GM19238 (cell line): ENCODE measurements at regions not wholly inside any gene's neighbourhood (a gene's known extent, or its start where the extent isn't known, plus 50 kb on each side); places are given as distances from the start of the nearest gene placed in this dataset.

ENCODE experiments used
- DNase-seq: peaks from one replicate; pipeline ENCODE4 v3.0.0; 2011; ENCODE audit warnings: low spot score; ENCODE audit not compliant: insufficient read length

DNA sequence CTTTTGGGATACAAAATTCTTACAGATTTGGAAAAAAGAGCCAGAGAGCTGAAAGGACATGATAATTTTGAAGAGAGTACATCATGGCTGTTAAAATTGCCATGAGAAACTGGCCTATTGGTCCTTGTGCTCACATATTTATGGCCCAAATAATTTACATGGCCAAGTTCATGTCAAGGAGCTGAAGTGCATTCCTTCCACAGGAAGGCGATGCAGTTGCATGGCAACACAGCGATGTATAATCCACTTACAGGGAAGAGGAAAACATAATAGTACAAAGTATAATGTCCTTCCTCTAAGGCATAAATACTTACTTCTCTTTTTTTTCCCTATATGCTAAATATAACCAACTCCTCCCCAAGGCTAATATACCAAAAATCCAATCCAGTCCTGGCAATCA lies 914.5 kb upstream of the AGA start:
- DNase-seq = no peak

DNA sequence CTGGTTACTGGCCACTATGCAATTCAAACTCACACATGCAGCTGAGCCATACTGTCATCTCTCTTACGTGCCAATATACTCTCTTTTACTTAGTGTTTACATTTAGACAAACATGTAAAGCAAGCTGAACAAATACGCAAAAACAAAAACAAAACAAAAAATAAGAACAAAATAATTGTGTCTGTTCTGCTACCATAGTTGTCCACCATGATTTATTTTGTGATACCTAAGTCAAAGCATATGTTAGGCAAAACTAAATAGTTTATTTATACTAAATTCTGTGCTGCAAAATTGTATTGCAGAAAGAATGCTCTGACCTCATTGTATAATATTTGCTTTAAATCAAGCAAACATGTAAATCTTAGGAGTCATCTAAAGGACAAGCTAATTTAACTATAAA lies 943.2 kb upstream of the AGA start:
- DNase-seq = no peak

DNA sequence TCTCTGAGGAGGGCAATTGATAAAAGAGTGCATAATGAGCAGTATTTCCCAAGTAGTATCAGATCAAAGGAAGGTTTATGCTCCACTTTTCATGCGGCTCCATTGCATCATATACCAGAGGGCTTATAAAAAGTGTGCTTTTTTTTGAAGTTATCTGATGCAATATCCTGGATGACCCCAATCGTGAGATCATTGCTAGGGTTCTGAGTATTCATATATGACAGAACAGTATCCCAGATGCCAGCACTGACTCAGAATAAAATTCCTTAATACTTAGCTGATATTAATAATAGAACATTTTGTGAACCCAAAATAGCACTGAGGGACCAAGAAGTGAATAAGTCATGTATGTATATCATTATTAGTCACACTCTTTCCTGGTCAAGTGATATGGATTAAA lies 945.5 kb upstream of the AGA start:
- DNase-seq = no peak

DNA sequence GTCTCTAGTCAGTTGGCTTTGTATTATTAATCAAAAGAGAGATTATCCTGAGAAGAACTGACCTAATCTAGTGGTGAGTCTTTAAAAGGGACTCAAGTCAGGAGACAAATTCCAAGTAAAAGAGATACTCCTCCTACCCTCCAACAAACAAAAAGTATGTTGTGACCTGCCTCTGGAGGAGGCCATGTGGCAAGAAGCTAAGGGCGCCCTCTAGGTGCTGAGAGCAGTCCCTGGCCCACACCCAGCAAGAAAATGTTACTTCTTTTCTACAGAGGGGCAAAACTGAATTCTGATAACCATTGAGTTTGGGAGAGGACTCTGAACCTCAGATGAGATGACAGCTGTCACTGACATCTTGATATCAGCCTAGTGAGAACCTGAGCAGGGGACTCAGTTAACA lies 953.6 kb upstream of the AGA start:
- DNase-seq = no peak

DNA sequence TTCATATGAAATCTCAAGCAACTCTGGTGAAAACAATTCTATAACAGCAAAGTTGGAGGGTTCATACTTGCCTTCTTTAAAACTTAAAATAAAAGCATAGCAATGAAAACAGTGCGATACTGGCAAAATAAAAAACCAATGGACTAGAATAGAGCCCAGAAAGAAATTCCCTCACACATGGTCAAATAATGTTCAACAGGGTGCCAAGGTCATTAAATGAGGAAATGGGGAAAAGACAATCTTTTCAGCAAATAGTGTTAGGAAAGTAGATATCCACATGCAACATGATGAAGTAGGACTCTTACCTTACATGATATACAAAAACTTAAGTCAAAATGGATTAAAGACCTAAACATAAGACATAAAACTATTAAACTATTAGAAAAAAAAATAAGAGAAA lies 970.2 kb upstream of the AGA start:
- DNase-seq = no peak

DNA sequence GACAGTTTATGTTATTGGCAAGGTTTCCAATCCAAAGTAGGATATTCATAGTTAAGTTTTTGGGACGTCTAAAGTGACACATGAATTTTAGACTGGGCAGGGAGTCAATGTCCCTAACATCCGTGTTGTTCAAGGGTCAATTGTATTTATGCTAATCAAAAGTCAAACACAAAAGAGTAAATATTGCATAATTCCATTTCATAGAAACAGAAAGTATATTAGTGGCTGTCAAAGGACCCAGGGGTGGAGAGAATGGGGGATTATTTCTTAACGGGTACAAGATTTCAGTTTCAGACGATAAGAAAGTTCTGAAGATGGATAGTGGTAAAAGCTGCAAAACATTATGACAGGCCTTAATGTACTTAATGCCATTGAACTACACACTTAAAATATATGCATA lies 971.8 kb upstream of the AGA start:
- no peak for DNase-seq

DNA sequence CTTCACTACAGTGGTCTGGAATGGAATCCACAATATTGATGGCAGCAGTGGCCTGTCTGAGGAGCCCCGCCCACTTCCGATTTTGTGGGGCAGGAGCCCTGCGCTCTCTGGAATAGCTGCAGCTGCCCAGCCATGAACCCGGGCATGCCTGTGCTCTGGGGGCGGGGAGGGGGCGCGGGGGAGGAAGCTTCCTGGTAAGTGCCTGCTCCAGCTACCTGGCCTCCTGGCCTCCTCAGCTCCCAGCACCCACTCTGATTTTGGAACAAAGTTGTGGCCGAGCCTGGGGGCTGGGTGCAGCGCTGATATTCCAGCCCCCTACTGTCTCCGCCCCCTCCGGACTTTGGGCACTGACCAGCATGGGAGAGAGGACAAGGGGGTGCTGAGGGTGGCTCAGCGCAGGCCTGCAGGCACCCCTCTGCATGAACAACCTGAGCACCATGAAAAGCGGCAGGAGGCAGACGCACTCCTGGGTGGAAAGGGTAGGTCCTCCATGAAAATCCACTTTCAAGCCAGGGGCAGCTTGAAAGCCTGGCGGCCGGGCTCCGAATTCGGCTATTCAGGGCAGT lies 972.7 kb upstream of the AGA start:
- DNase-seq = no peak

DNA sequence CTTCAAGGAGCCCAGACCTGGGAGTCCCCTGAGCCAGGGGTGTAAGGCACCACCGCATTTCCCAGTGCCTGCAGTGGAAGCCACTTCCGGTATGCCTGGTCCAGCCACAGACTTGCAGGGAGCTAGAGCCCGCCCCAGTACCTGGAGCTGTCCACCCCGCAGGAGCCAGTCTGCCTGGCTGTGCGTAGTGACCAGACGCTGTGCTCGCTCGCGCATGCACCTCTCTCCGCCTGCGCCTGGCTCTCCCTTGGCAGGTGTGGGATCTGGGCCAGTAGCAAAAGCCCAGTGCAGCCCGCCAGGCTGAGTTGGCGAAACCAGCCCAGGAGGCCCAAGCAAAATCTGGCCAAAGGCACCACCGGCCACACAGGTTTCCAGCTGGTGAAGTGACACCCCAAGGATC lies 973.7 kb upstream of the AGA start:
- DNase-seq = no peak

DNA sequence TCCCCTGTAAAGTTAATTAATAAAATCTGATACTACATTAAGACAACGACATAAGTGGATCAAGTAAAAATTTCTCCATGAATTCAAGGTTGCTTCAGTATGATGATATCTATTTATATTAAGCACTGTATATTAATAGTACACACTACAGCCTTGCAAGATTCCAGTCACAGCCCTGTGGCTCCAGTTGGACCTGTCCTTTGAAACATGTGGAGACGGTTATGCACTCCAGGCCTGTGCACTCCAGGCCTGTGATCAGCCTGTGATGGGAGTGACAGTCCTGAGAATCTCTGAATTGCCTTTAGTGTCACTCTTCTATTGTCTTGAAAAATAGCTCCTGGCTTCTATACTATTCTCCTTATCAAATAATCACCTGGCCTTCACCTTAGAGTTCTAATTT lies 981.1 kb upstream of the AGA start:
- DNase-seq = no peak

DNA sequence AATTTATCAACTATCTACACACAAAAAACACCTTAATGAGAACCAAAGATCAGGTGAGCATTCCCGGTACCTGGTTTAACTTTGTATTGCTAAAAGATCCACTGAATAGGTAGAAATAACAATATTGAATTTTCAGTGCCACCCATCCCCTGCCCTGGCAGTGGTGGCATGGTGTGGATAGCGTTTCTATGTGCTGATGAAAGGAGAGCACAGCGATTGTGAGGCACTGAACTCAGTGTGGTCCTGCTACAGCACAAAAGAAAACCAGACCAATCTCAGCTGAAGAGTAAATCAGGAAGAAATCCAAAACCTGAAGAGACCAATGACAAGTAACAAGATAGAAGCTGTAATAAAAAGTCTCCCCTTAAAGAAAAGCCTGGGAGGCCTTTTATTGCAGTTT lies 984.6 kb upstream of the AGA start:
- DNase-seq = no peak

DNA sequence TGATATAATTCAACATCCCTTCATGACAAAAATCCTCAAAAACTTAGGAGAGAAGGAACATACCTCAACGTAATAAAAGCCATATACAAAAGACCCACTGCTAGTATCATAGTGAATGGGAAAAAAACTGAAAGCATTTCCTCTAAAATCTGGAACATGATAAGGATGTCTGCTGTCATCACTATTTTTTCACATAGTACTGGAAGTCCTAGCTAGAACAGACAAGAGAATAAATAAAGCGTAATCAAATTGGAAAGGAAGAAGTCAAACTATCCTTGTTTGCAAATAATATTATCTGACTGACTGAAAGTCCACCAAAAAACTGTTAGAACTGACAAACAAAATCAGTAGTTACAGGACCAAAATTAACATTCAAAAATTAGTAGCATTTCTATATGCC lies 985.4 kb upstream of the AGA start:
- no peak for DNase-seq

DNA sequence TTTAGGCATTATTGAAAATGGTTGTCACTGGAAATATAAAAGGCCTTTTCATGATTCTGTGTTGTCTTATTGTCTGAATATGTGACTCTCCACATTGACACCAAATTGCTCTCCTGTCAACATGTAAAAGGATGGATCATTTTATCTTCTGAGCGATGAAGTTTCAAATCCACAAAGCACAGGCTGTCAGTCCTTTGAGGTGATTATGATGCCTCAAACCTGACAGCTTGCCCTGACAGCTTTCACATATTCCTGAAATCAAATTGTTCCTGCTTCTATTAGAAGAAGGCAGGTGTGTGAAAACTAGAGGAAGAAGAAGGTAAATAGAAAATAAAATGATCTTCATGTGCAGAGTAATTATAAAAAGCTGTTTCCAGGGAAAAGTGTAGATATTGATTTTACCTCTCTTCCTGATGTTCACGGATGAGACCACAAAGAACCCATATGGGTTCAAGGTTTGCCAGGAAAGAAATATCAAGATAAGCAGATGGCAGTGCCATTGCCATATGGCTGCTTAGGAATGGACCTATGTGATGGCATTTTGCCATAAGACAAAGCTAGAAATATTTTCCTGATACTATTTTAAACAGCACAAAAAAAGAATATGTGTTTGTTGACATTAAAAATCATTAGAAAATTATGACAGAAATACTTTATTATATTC lies 1006.3 kb upstream of the AGA start:
- no peak for DNase-seq

DNA sequence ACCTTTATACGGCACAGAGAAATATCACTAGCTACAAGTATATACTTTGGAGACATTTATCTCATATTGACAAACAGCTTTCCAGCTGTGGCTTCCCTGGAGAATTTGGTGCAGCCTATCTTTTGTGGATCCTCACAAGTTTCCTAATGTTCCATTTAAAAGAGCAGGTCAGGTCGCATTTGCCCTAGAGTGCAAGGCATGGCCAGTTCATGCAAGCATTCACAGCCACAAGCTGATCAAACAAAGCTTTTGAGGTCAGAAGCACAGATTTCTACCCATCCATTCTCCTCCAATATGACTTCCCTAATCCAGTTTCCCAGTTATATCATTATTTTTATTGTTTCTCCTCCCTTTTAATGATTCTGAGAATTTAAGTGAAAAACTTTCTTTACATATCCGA lies 1008.4 kb upstream of the AGA start:
- DNase-seq = no peak

DNA sequence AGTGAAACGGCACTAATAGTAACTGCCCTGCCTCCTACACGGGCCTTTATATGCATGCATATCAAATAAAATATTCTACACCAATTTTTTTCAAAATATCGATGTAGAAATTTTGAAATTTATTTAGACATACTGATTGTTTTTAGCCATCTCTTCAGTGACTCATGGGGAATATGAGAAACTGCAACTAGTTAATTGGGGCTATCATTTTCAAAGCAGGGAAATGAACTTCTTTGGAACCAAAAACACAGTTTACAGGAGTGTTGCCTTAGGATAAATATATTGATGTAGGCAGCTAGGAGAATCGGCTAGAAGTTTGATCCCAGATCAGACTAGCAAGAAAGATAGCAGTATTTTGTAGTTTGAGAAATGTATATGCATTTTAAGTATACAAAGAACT lies 1010.8 kb upstream of the AGA start:
- no peak for DNase-seq

DNA sequence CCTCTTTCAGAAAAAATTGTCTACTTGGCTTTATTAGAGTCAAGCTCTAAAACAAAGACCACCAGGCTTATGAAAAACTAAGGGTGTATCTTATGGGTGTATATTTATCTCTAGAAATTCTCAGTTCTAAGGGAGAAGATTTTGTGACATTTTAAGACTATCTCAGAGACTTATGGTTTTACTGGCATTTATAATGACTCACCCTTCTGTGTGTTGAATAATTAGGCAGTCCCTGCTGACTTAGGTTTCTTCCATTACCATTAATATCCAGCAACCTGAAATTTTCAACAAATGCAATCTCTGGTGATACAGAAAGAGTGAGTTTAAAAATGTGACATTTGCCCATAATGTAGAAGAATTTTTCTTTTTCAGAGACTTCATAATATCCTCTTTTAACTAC lies 1015.0 kb upstream of the AGA start:
- DNase-seq = no peak

DNA sequence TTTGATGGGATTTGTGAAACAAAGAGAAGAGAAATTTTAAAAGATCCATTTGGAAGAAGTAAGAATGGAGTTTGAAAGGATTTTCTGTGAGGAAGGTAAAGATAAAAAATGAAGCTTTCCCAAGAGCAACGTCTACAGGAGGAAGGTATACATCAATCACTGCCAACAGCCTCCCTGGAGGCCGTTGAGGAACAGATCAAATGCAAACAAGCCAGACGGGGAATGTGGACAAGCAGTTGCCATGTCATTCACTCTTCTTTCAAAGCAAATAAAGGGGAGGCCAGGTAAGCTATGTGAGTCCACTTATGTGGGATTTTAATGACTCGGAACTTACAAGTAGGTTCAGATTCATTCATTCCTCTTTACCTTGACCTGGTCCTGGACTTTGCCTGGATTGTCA lies 1020.5 kb upstream of the AGA start:
- no peak for DNase-seq

DNA sequence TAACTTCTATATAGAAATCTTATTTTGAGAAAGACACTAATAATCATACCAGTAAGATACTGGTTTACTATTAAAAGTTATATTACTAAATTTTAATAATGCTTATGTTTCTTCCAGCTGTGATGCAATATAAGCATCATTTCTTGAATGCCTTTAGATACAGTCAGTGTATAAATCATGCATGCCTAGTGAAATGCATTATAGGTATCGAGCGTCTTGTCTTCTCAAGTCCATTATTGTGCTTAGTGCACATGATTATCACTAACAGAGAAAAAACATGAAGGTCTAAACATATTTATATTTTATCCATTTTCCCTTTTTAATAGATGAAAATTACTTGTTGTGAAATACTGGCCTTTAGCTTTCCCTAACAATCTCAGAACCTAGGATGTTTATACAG lies 1021.5 kb upstream of the AGA start:
- no peak for DNase-seq

DNA sequence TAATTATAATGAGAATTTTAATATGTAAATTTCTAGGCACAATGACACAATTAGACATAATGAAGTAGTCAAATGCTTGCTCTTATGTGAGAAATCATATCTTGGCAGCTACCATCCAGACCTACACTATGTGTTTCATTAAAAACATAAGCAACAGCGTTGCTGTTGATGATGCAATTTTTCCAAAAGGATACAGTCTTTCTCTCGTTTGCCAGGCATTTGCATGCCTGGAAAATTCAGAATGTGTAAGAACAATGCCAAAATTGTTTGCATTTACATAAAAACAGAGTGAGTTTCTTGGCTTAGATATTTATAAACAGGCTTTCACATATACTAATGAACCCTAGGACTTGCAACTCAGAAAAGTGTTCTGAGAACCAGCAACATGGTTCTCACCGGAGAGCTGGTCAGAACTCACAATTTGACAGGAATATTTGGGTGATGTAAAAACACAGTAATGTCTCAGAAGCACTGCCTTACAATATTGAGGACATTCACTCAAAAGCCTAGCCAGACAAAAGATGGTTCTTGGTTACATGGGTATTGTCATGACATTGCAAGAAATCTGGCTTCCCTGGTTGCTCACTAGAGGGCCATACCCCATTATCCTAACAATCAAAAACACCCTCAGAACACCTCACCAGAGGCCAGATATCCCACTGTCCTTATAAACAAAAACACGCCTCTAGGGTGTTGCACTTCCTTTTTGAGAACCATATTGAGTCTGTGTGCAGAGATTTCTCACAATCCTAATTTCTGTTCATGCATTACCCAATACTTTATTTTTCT lies 1029.0 kb upstream of the AGA start:
- no peak for DNase-seq

DNA sequence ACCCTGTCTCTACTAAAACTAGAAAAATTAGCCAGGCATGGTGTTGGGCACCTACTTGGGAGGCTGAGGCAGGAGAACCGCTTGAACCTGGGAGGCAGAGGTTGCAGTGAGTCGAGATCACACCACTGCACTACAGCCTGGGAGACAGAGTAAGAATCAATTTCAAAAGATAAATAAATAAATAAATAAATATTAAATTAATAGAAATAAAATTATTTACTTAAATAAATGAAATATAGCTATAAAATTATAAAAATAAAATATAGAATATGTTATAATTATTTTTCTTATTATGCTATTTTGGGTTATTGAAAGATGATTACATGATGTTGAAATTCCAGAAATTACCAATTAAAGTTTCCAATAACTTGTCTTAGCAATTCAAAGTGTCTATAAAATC lies 1029.8 kb upstream of the AGA start:
- no peak for DNase-seq

DNA sequence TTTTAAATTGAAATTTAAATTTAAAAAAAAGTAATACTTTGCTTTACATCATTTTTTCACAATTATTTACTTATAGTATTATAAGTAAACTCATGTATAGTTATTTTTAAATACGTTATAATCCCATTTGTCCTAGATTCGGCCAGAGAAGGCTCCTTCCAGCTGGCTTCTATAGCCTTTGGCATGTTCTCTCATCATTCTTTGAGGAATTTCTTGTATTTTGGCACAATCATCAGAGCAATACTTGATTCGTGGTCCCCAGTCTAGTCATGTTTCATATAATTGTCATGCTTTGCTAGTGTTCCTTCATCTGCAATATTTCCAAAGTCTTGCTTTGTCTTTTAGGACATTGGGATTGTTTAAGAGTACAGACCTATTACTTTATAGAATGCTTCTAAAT lies 1037.9 kb upstream of the AGA start:
- DNase-seq = no peak

DNA sequence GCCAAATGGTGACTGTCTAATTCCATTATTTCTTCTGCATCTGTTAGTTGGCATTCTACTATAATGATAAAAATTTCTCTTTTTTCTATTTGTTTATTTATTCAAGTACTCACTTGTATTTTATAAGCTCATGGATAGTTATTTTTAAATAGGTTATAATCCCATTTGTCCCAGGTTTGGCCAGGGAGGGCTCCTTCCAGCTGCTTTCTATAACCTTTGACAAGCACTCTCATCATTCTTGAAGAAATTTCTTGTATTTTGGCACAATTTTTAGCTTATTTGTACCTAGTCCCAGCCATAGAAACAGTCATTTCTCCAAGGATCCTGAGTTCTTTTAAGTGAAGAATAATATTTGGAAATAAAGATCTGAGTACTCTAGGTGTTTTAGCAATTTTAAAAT lies 1038.6 kb upstream of the AGA start:
- no peak for DNase-seq

DNA sequence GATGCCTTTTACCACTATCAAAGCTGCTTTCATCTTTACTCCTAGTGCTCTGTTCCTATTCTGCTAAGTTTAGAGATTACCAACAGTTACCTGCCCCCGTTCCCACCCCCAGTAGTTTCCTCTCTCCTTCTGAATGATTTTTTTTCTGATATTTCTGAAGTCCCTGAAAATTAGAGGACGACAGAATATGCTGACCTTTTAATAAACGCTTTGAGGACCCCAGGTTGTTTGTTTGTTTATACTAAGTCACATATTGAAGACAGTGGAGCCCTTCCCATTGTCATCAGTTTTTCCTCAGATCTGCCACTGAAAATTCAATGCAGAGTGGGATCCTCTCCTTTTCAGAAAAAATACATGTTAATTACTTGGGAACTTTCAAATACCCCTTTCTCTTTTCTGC lies 1039.3 kb upstream of the AGA start:
- no peak for DNase-seq

DNA sequence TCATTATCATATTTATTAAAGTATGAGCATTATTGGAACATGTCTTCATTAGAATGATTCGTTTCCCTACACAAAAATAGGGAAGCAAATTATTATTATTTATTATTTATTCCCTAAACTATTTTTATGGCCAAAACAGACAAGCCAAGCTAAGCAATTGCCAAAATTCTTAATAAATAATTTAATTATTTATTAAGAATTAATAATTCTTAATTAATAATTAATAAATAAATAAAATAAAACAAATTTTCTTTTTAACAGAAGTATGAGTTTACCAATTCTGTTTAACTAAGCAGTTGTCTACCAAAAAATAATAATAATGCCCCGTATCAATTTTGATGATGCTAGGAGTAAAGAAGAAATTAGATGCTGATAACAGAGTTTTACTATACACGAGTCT lies 1080.8 kb upstream of the AGA start:
- DNase-seq = no peak
